ENCODE measurements at regions not wholly inside any gene's neighbourhood (a gene's known extent, or its start where the extent isn't known, plus 50 kb on each side); places are given as distances from the start of the nearest gene placed in this dataset.

DNA sequence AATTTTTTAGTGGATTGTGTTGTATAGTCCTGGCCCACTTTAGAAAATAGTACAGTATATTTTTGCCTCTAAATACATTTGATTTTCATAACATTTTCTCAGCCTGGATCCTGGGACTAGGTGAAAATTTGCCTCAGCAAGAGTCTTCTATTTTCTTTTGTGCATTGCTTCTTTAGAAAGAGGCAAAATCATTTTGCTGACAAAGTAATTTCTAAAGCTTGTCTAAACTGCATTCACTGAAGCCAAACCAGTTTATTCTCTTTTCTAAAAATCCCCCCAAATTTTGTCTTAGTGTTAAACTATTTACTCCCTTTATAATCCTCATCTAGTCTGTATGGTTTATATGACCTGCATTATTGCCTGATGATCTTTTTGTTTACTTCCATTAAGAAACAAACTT, 326.3 kb downstream of the C4orf33 start:
- DNase-seq = no peak

DNA sequence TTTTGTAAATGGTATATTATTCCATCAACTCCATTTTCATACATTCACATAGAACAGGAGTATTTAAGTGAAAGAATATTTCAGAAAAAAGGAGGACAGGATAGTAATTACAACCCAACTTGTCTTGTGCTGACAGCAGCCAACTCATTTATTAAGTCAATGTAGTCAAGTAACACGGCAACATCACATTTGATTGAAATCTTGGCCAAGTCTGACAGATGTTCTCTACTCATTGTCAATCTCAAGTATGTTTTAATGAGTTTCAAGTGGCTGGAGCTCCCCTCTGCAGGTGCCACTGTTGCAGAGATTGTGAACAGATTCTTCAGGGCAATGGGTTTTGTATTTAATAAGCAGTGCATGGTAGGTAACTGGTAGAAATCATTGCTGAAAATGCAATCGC, 332.5 kb downstream of the C4orf33 start:
- DNase-seq = peak; percentile 77

DNA sequence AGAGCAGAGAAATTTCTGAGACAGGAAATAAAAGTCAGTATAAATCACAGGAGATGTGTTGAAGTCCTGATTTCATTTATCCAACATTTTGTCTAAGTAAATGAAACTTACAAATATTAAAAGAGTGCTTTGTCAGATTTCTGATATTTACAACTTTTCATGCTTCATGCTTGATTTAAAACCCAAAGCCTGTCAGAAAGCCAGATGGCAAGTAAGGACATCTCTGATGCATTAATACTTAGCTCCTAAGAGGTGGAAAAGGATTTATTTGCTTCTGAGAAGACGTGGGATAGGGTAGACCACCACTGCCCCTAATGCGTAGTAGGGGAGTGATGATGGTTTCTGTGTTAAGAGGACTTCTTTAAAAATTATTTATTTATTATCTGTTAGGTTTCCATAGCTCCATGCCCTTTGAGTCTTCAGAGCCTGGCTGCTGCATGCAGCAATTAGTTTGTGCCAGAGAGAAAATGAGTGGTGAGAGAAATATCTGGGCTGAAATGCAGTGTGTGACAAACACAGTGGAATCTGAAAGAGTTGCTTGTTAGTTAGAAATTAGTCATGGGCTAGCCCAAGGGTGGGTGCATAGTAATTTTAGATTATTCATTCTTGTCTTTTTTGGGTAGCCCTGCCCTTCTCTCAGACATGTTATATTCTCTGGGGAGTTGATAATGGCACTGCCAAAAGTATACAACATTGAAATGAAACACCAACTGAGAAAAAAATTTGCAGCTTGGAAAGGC, 333.8 kb downstream of the C4orf33 start:
- peak; percentile 64 for DNase-seq

DNA sequence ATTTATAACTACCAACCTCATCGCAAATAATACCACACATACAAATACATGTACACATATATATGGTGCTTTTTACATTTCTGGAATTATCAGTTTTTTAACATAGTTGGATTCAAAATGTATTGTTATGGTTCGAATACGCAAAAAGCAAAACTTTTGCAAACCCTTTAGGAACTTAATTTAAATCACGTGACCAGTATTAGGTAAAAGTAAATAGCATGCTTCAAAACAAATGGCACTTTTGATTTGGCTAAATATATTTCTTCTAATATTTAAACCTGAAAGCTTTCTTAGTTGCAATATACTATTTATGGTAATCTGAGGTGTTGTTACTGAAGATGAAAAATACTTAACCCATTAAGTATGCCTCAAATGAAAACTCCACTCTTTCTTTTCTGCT, 341.4 kb downstream of the C4orf33 start:
- no peak for DNase-seq

DNA sequence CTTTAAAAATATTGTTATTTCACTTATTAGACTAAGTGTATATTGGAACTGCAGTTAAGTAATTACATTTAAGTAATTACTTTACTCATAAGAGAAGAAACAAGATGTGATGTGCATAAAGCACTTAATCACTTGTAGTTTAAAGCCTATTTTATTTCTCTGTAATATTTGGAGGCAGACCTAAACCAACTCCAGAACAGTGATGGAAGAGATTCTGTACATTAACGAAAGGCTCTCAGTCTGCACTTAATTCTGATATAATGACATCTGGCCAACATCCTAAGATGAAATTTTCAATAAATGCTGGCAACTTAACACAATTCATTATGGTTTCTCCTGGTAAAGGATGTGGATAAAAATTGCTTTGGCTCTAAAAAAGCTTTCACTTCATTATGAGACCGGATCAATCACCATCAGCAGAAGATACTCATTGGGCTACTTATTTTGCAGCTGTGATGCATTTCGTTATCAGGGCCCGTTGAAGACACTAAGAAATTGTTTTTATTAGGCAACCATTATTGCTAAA, 342.6 kb downstream of the C4orf33 start:
- no peak for DNase-seq

DNA sequence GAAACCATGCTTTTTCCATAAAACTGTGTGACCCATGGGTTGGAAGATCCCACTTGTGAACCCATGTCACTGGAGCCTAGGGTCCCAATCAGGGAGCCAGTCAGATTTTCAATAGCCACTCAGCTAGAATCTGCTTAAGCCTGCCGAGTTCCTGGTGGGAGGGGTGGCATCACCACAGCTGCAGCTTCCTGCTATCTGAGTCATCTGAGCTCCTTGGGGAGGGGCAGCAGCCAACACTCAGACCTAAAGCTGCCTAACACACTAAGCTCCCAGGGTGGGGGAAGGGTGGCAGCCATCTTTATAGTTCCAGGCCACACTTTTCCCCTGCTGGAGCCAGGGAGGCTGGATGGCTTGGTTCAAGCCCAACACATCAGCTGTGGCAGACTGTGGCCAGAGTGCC, 350.1 kb downstream of the C4orf33 start:
- no peak for DNase-seq

DNA sequence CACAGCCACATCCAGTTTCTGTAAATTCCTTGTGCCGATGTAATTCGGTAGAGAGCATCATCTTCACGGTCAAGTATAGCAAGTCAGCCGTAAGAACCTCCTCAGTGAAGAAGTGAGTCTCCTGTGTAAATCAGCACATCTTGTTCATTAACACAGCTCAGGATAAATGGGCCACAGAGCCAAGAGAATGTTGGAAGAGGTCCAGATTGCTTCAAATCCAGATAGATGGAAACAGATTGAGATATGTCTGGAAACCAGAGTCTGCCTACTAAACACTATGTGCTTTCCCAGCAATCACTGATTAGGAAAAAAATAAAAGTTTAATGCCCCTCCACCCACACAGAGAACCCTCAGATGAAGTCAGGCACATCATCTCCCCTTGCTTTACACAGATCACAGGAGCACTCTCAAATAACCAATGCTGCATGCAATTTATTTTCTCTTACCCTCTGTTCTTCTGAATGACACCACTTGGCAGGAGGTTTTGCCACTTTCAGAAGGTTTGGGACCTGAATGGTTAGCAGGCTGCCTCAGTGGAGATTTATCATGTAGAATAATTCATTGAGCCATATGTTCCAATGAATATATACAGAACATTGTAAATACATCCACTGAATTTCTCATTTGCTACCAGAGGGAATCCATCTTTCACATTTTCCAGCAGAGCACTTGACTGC, 357.7 kb downstream of the C4orf33 start:
- peak; percentile 89 for DNase-seq

DNA sequence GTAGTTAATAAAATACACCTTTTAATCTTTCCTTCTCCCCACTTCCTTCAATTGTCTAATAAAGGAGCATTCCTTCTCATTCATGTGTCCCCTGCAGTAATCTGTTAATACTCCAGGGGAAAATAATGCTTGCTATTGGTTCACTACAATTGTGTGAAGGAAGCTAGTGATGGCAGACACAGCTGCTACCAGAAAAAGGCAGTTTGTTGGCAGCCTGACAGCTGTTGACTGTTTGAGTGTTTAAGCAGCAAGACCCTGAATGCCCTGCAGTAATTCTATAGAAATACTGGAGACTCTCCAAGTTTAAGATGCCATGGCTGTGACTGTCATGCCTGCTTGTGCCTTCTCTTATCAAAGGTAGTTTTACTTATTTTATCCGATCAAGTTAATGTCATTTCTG, 359.5 kb downstream of the C4orf33 start:
- peak; percentile 93 for DNase-seq

DNA sequence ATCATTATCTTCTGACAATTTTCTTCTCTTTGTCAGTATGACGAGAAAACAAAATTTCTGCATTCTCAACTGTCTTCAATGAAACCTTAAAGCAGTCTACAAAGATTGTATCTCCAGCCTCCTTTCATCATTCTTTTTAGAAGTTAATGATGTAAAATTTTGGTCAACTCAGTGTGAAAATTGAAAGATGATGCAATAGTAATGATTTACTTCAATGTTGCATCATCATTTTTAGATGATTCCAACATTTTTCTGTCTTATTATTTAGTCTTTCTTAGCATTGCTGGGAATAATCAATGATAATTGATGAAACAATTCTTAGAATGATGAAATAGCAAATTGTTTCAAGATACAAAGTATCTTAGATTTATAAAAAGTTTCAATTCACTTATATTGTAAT, 372.7 kb downstream of the C4orf33 start:
- no peak for DNase-seq

DNA sequence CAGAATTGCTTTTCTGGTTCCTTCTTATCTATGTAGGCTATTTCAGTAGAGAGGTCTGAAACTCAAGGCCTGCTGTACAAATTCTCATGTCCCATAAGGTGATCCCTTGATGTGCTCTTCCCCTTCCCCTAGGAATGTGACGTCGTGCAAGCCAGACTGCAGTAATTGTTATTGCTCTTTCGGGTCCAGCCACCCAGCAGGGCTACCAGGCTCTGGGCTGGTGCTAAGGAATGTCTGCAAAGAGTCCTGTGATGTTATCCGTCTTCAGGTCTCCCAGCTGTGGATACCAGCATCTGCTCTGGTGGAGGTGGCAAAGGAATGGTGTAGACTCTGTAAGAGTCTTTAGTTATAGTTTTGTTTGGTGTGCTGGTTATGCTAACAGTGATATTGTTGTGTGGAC, 378.7 kb downstream of the C4orf33 start:
- DNase-seq = no peak

DNA sequence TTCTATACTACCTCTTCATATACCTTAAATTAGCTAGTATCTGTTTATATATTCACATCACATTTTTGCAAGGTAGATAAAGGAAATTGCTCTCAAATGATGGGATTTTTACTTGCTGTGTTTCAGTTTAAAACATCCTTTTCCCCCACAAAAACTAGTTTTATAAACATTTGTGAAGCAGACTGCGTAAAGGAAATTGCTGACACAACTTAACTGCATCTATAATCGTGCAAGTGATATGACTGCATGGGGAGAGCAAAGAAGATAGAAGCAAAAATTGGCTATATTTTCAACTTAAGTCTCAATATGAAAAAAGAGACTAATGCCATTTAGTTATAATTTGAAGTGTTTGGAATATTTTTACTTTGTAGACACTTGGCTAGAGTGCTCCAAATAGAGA, 385.2 kb downstream of the C4orf33 start:
- DNase-seq = no peak

DNA sequence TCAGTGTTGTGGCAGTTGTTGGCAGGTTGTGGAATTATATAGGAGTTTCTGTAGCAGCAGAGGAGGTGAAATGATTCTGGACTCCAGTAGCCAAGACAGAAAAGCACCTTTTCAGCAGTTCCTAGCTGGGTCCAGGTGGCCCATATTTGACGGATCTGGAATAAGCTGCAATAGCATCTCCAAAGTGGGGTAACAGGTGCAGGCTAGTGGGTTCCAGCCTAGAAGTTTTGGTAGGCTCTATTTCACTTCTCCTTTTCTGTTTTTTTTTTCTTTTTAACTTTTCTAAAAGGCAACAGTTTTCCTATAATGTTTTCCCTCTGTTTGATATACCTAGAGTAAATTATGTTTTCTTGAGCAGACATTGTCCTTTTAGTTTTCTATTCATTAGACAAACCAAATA, 392.5 kb downstream of the C4orf33 start:
- DNase-seq = no peak

DNA sequence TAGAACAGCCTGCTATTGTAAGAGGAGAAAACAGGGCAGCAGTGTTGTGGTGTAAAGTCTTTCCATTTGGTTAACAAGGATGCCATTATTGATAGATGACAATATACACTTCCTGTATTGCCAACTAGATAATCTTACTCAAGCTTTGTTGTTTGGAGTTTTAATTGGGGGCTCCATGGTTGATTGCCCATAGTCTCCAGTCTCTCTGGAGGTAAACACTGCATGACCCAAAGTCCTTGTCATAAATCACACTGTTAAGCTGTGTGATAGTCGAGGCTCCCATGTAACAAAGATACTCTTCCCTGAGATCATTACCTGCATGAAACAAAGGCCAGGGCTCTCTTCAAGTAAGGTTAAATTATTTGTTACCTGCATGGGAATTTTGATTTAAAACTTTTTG, 394.6 kb downstream of the C4orf33 start:
- no peak for DNase-seq

DNA sequence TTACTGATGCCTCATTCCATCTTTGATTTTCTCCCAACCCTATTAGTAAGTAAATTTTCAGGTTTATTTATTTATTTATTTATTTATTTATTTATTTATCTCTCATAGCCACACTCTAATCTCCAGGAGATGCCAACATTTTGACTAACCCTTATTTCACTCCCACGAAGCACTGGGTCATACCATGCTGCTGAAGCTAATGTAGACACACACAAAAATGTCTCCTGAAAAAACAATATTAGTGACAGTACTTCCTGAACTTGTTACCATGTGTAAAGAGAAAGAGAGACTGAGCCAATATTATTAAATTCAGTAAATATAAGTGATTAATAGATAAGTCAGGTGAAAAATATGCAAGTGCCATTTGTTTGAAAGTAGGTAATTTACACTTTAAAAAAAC, 402.7 kb downstream of the C4orf33 start:
- DNase-seq = no peak

DNA sequence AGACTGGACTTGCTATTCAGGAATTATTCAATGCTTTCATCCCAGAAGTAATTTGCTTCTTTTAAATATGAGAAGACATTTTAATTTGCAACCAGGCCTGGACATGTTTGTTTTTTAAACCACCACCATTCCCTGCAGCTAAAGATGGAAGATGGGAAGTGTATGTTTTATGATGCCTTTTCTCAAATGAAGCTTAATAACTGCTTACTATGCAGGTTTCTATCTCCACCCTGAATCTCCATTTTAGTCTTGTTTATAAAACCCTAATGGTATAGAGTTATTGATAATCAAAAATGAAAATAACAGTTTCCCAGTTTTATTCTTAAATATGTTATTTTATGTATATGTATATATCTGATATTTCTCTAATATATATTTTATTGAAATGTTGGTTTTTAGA, 418.9 kb downstream of the C4orf33 start:
- DNase-seq = no peak

DNA sequence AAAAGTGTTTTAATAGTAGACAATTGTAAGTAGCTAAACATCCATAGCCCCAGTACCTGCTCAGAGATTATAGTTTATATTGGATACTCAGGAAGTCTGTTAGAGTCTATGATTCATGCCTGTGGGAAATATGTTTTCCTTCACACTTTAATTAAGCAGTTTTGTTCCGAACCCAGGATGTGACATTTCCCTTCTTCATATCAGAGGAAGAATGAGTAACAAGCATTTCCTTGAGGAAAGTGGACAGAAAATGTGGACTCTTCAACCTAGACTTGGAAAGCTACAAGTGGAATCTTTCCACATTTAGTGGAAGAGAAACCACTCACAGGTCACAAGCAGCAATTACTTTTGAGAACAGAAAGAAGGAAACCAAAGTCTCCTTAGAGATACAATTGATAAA, 419.4 kb downstream of the C4orf33 start:
- no peak for DNase-seq

DNA sequence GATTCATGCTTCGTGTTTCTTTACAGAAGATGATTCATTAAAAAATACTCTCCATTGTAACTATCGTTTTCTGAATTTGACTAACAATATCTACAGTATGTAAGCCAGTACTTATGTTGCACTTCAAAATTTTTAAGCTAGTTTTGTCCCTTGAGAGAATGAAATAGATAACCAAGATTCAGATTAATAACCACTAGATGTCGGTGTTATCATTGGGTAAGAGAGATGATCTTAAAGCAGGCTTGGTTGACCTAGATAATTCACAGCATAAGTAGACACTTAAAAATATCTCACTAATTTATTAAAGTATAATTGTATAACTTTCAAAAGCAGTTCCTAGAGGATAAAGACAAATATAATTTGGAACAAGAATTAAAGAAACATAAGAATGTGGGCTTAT, 430.9 kb downstream of the C4orf33 start:
- DNase-seq = no peak

DNA sequence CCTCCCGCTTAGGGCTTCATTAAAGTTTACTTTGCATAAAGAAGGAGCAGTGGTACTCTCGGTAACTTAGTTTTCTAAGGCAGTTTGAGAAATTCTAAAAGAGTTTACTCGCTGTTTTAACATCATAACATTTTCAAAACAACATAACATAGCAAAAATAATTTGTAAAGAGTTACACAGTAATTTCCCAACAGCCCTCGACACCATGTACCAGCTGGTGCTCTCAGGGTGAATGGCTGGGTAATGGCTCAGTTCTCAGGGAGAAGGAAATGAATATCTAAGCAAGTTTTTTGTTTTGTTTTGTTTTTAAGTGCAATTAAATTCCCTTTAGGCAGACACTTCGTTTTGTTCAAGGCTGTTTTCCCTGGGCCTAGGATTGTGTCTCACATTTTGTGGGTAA, 435.3 kb downstream of the C4orf33 start:
- DNase-seq = no peak

DNA sequence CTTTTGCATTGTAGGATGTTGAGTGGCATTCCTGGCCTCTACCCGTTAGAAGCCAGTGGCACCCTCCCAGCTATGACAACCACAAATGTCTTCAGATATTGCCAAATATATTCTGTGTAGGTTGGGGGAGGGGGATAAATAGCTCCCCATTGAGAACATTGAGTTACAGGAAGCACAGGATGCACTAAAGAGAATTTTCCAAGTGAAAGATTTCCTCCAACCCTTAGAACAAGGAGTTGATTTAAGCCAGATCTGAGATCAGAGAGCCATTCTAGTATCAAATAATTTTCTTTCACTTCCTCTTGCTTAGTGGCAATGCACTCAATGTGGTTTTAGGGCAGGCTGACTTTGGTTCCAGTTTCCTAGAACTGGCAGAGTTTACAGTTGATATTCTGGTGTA, 436.6 kb downstream of the C4orf33 start:
- DNase-seq = no peak

DNA sequence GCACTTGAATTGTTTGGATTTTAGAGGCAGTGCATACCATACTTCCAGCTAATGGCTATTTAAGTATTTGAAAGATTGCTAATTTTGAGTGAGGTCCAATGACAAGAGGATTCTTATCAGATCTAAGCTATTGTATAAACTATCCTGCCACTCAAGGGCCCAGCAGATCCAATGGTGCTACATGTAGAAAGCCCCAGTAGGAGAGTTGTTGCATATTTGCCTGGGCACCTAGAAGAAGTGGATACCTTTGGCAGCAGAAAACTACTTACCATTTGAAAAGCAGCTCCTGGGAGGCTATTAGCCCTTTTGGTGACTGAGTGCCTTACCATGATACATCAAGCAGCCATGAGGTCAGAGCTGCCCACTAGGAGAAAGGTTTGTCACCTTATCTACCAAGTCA, 447.3 kb downstream of the C4orf33 start:
- peak; percentile 21 for DNase-seq

DNA sequence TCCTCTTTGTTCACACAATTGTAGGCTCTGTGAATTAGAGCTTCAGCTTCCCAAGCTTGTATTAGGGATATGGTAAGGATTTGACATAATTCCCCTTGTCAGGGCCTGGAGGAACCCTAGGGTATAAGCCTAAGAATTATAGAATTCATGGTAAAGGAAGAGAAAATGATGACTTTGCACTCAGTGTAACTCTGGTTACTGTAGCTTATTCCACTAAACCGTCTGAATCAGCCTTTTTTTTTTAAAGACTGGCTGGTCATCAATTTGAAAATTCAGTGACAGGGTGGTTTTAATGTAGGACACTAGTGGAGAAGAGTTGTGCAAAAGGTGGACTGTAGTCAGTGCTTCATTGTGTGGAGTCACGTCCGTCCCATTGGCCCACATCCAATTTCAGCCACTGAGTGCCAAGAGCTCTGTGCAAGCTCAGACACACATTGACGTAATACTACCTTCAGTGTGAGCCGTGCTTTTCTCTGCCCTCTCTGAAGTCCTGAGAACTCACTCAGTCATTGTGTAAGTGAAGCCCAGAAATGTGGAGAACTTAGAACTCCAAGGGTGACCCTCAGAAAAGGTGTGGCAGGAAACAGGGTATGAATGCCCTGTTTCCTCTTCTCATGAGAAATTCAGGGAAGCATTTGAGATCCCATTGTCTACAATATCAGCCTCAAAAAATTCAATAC, 449.8 kb downstream of the C4orf33 start:
- no peak for DNase-seq

DNA sequence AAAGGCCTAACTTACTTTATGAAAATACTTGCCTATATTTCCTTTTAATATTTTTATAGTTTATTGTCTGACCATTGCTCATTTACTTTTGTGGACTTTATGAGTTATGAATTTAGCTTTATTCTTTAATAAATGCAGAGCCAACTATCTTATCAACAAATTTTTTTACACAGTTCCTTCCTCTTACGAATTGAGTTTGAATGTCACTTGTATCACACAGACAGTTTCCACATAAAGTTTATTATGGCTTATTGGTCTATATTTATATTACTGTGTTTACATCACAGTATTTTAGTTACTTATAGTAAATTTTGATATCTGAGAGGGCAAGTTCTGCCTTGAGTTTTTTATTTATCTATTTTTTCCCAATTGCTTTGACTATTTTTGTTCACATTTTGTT, 450.6 kb downstream of the C4orf33 start:
- no peak for DNase-seq

DNA sequence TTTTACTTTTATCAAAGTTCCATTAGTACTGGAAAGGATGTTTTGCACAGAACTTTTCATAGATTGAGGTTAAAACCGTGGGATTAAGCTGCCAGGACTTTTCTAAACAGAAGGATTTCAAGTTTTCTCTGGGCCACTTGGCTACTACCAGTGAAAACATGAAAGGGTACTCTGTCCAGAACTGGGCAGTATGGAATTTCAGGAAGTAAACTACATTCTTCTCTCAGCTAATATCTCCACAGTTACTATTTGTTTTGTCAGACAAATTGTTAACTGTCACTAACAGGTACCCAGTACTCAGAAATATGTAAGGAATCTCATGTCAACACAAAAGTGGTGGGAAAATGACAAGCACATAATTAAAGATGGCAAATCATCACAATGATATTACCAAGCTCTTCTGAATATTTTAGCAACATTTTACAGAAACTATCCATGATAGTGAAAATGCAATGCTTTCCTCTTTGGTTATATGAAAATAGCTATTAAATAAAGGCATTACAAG, 454.4 kb downstream of the C4orf33 start:
- no peak for DNase-seq

DNA sequence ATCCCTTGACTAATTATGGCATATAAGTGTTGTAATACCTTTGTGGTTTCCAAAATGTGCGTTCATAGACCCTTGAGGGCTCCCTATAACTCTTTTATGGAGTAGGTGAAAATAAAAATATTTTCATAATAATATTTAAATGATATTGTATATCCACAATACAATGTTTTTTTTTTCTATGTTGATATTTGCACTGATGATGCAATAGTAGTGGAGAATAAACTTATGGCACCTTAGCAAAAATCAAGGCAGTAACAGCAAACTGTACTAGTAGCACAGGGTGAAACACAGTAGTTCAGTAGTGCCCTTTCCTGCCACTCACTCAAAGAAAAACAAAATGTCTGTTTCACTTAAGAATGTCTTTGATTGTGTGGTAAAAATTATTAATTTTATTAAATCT, 465.3 kb downstream of the C4orf33 start:
- DNase-seq = no peak

All from DMS79 treated with DMSO at 0.1 percent for 48 hours (cell line).